Pons (tissue), 1 donor: ENCODE measurements at regions not wholly inside any gene's neighbourhood (a gene's known extent, or its start where the extent isn't known, plus 50 kb on each side); places are given as distances from the start of the nearest gene placed in this dataset.

ENCODE experiments used
- DNase-seq: peaks from one replicate; pipeline ENCODE4 v3.0.0-alpha.2; 2016; ENCODE audit warnings: low spot score

GRCh38 chr7:155216475-155217272 is 81.0 kb upstream of the INSIG1 start:
- no peak for DNase-seq

GRCh38 chr7:155217634-155218033 is 80.0 kb upstream of the INSIG1 start:
- no peak for DNase-seq

DNA sequence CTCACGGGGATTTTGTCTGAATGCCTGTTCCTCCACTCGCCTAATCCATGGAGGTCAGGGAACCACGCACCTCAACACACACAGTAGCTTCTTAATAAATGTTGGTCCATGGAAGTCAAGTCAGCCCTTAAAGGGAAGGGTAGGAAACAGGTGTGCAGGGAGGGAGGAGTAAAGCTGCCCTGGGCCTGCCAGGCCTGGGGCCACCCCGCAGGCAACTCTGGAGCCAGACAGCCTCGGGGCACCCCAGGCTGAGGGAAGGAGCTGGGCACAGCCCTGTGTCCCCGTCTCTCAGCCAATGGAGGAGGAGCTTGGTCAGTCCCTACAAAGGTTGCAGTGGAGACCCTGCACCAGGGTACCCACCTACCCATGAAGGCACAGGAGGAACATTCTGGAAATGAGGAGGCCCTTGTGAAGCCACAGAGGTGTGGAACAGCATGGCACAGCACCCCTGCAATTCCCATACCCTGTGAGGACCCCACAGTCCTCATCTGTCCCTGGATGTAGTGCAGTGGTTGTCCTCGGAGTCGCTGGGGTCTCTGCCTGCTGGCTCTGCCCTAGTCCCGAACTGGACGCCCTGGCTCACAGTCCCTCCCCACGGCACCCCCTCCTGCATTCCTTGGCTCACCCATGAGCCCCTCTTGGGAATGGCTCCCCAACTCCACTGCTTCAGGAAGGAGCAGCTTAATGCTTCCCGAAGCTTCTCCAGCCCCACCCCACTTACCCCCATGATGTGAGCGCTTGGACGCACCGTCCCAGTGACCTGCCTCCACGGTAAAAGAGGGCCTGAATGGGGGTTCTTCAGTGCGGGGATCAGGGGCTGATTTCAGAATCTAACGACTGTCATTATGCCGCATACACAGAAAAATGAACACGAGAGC is 79.2 kb upstream of the INSIG1 start:
- DNase-seq, result no peak

DNA sequence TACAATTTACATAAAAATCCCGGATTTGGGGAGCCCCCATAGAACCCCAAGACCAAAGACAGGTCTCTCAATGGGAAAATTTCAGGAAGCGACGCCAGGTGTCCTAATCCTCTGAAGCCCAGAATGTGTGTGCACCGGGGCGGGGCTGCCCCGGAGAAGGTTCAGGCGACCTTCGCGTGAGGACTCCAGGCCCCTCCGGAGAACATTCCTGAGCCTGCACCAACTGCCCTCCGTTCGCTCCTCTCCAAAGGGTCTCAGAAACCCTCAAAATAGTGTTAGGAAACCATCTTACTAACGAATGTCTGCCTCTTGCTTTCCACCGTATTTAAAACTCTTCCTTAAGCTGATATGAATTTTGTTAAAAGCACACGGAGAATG is 78.5 kb upstream of the INSIG1 start:
- no peak for DNase-seq

DNA sequence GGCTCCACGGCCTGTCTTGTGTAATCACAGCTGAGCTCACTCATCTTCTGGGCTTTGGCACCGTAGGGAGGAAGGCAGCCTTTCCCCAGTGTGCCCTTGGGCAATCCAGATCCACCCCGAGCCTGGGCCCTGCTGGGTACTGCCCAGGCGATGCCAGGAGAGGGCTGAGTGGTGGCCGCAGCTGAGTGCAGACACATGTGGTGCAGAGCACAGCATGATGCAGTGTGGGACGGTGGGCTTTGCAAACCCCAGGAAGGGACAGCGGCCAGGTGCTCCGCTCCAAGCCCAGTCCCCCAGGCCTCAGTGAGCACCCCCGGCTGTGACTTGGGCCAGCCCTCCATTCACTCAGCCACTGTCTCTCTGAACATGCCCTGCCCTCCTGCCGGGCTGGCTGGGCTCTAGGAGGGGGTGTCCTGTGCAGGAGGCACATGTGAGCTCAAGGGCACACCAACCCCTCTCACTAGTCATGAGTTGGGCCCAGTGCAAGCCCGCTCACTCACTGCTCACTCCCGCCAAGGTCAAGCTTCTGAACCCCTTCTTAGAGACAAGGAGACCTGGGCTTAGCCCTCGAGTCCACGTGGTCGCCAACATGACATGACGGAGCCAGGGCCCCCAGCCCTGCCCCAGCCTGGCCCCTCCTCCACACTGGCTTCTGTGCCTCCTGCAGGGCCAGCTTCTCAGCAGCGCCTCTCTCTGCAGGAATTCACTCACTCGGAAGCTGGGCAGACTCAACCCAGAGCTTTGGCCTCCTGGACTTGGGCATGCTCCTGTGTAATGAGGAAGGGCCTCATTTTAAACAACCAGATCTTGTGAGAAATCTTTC is 77.5 kb upstream of the INSIG1 start:
- DNase-seq, result no peak

DNA sequence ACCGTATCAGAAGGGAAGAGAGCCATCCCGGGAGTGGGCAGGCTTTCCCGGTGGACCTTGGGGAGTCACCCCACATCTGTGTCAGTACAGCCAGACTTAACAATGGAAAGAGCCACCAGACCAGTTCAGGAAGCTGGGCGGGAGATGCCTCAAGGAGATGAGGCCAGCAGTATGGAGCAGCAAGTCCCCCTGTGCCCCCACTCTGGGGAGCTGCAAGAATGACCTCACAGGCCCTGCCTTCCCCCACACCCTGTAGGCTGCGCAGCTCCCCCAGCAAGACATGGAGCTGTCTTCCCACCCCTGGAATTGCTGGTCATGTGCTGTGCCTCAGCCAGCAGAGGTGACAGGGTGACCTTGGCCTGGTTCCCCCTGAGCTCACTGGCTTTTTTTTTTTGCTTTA is 76.8 kb upstream of the INSIG1 start:
- no peak for DNase-seq

DNA sequence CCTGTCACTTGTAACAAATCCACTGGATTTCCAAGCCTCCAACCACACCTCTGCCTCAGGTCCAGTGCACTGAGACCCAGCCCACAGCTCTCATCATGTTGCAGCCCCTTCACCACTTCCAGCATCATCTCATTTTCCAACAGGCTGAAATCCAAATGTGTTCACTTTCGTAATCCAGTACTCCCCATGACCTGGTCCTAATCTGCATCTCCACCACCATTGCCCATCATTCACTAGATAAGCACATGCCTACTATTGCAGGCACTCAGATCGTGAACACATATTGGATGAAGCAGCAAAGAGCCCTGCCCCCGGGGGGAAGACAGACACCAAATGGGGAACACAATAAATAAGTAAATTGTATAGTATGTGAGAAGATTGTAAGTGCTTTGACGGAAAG is 76.1 kb upstream of the INSIG1 start:
- no peak for DNase-seq

GRCh38 chr7:155222061-155222460 is 75.6 kb upstream of the INSIG1 start:
- DNase-seq, result no peak

GRCh38 chr7:155222573-155222972 is 75.1 kb upstream of the INSIG1 start:
- DNase-seq, result no peak

DNA sequence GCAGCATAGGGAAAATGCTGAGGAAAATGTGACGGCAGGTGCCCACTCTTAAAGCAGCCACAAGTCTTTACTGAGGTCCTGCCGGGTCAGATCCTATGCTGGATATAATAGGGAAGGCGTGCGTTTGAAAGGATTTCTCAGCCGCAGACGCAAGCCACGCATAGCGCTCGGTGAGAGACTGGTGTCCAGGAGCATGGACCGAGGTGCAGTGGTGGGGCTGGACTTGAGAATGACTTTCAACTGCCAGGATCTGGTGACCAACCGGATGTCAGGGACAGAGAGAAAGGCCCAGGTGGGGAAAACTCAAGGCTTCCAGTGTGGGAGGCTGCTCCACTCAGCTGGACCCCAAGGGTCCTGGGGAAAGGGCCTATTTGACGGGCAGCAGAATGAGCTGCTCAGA is 74.7 kb upstream of the INSIG1 start:
- no peak for DNase-seq

- no peak for DNase-seq
These were observed 74.2 kb upstream of the INSIG1 start for GRCh38 chr7:155223503-155223902.

GRCh38 chr7:155224116-155224811 is 73.4 kb upstream of the INSIG1 start:
- DNase-seq, result no peak

- DNase-seq, result no peak
These were observed 72.6 kb upstream of the INSIG1 start for GRCh38 chr7:155225095-155225494.

DNA sequence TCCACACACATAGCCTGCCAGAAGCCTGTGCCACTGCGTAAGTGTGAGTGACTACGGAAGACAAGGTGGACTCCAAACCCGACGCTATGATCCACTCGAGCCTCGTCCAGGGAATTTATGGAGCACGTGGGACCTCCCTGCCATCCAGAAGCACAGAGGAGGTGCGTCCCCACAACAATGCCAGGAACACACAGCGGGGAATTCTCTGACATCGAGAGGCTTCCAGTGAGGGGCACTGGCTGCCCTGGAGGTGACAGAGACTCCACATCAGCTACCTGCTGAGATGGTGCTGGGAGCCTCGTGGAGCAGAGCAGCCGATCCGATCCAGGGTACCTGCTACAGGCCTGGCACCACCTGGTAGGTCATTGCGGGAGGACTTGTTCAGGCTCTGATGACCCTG is 72.2 kb upstream of the INSIG1 start:
- DNase-seq, result no peak

DNA sequence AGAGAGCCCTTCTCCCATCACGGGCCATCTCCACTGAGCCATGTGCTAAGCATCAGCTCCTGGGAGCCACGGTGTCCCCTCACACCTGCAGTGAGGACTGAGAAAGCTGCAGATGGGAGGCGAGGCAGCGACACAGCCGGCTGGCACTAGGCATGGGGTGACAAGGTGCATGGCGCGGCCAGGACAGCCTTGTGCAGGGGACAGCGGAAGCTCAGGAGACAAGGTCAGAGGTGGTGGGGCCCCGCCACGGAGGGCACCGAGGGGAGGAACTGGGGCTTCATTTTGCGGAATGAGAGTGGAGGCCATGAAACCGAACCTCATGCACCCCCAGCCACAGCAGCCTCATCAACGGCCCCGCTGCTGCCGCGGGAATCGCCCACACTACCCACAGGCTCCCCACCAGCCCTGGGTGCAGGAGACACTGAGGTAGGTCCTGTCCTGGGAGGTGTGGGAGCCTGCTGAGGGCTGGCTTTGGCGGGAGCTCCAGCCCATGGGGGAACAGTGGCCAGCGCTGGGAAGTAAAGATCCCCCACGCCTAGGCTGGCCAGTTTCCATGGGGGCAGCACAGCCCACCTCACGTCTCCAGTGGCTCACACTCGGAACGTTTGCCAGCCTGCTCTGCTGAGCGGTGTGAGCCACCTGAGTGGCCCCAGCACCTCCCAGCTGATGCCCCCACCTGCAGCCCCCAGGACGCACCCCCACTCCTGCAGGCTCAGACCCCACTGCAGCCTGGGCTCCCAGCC is 71.2 kb upstream of the INSIG1 start:
- no peak for DNase-seq

GRCh38 chr7:155227004-155227787 is 70.5 kb upstream of the INSIG1 start:
- no peak for DNase-seq

DNA sequence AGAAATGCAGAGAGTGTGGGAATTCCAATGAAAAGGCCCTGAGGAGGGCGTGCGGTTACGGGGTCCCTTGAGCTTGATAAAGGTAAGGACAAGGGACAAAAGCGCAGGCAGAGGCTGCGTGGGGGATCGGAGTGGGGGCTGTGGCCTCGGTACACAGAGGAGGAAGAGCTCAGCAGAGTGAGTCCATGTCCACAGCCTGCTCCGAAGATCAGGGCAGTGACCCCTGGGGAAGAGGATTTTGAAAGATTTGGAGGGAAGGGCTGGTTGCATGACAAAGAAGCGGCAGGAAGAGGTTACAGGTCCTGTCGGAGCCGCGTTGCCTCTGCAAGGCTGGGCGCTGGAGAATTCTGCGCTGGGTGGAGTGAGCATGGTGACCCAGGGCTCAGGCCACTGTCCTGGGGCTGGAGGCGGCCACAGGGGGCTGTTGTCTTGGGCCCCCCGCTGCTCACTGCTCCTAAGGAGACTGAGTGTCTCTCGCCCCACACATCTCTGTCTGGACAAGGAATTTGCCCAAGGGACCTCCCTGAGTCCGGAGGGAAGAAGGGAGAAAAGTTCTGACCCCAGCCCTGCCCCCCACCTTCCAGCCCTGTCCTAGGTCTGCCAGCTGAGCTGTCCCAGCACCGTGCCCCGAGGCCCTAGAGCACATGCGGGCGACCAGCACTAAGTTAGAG is 69.8 kb upstream of the INSIG1 start:
- DNase-seq, result no peak

GRCh38 chr7:155228459-155228845 is 69.2 kb upstream of the INSIG1 start:
- DNase-seq, result no peak

GRCh38 chr7:155228894-155229293 is 68.8 kb upstream of the INSIG1 start:
- no peak for DNase-seq
